NK-92 (cell line): ENCODE measurements at regions not wholly inside any gene's neighbourhood (a gene's known extent, or its start where the extent isn't known, plus 50 kb on each side); places are given as distances from the start of the nearest gene placed in this dataset.

Experiments used
- DNase-seq: peaks from one replicate; lab custom pipeline; 2025; ENCODE audit not compliant: unreplicated experiment; lab: John Stamatoyannopoulos, UW

DNA sequence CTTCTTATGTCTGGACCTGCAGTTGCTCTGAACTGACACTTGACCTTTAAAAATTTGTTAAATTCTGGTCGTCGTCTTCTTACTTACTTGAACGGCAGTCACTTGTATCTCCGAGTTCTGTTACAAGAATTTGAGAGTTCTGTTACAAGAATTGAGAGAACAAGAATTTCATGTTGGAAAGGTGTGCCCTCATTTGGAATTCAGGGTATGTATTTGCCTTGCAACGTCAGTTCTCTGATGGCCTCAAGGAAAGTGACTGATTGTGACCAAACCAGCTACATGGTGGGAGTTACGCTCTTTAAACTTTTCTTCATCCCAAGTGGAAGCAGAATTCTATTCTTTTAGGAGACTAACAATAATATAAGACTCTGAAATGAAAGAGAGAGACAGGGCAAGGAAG is 320.0 kb upstream of the TRIB2 start:
- DNase-seq: no peak

- DNase-seq: no peak
Observed at GRCh38 chr2:12397854-12398253, 318.9 kb upstream of the TRIB2 start.

DNA sequence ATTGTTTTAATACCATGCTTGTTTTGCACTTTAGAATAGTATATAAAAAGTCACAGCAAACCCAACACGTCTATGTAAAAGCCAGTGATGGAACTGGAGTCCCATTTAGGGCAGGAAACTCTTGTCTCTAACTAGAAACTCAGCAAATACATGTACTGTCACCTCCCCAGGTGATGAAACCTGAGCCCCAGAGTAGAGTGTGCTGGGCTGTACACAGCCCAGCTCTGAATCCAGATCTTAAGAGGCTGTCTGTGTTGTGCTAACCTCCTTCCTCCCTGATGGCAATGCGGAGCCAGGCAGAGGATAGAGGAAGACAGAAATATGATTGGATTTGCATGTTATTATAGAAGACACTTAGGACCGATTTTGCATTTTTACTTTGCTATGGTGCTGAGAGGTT is 317.5 kb upstream of the TRIB2 start:
- no peak for DNase-seq

GRCh38 chr2:12400543-12400942 is 316.2 kb upstream of the TRIB2 start:
- no peak for DNase-seq

DNA sequence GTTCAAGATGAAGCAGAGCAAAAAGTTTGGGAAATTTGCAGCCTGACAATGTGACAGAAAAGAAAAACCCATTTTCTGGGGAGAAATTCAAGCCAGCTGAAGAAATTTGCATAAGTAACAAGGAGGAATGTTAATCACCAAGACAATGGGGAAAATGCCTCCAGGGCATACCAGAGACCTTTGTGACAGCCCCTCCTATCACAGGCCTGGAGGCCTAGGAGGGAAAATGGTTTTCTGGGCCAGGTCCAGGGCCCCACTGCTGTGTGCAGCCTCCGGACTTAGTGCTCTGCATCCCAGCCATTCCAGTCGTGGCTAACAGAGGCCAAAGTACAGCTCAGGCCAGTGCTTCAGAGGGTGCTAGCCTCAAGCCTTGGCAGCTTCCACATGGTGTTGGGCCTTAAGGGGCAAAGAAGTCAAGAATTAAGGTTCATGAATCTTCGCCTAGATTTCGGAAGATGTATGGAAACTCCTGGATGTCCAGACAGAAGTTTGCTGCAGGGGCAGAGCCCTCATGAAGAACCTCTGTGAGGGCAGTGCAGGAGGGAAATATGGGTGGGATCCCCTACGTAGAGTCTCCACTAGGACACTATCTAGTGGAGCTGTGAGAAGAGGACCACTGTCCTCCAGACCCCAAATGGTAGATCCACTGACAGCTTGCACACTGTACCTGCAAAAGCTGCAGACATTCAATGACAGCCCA is 314.1 kb upstream of the TRIB2 start:
- DNase-seq: no peak

GRCh38 chr2:12404497-12404896 is 312.2 kb upstream of the TRIB2 start:
- no peak for DNase-seq

DNA sequence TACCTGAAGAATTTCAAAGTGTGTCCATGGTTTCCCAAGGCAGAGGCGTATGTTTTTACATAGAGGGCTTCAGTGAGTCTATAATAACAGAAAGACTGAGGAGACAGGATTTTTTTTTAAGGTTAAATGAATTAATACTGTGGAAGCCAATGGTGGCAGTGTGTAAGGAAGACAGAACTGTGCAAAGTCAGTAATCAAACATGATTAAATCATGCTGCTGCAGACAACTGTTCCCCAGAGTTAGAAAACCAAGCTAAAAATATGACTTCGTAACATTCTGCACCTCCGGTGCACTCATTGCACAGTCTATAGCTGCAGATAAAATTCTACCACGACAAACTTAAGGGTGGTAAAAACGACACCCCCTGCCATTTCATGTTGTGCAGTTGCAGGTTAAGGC is 309.6 kb upstream of the TRIB2 start:
- DNase-seq: no peak

- DNase-seq: no peak
Observed at GRCh38 chr2:12412898-12413305, 303.8 kb upstream of the TRIB2 start.

DNA sequence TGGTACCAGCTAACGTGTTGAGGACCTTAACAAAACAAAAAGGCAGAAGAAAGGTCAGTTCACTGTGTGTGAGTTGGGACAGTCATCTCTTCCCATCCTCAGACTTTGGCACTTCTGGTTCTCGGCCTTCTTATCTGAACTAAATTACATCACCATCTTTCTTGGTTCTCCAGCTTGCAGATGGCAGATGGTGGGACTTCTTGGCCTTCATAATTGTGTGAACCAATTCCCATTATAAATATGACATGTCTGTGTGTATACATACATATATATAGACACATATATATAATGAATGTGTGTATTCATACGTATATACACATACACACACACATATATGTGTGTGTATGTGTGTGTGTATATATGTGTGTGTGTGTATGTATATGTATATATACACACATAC is 301.2 kb upstream of the TRIB2 start:
- no peak for DNase-seq

DNA sequence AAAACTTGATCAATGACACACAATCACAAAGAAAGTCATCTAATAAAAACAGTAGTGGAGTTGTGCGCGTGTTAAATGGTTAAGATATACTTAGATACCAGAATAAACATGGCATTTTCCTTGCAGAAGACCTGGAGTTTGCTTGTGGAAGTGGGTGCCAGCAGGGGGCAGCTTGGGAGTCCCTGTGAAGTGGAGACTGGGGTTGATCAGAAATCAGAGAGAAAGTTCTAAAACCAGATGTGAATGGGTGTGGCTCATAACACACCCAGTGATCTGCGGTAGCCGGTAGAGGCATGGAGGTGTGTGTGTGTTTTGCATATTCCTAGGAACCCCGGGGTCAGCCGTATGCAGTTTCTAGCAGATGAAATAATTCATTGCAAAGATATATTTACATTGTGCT is 300.1 kb upstream of the TRIB2 start:
- no peak for DNase-seq

- DNase-seq: no peak
Observed at GRCh38 chr2:12417786-12418185, 298.9 kb upstream of the TRIB2 start.

- no peak for DNase-seq
Observed at GRCh38 chr2:12419803-12420202, 296.9 kb upstream of the TRIB2 start.

GRCh38 chr2:12421046-12421445 is 295.7 kb upstream of the TRIB2 start:
- no peak for DNase-seq

DNA sequence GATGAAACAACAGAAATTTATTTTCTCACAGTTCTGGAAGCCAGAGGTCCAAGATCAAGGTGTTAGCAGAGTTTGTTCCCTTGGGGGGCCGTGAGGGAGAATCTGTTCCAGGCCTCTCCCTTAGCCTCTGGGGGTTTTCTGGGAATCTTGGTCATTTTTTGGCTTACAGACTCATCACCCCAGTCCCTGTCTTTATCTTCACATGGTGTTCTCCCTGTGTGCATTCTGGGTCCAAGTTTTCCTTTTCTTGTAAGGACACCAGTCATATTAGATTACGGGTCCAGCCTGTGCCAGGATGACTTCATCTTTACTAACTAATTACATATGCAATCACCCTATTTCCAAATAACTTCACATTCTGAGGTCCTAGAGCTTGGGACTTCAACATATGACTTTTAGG is 292.5 kb upstream of the TRIB2 start:
- no peak for DNase-seq

- no peak for DNase-seq
Observed at GRCh38 chr2:12424809-12425208, 291.9 kb upstream of the TRIB2 start.

DNA sequence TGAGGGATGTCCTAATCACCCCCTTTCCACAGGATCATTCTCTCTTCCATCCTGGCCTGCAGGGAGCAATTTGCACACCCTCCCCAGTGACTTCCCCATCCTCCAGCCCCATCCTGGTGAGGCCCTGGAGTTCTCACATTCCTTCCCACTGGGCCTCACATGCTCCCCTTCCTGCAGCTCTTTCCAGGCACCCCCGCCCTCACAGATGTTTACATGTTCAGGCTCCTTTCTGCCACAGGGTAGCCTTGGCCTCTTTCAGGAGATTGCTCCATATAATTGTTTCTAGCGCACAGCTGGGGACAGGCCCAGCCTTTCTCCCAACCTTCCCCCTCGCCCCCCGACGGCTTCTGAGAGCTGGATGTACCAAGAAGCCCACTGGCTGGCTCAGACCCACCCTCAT is 288.4 kb upstream of the TRIB2 start:
- DNase-seq: no peak

DNA sequence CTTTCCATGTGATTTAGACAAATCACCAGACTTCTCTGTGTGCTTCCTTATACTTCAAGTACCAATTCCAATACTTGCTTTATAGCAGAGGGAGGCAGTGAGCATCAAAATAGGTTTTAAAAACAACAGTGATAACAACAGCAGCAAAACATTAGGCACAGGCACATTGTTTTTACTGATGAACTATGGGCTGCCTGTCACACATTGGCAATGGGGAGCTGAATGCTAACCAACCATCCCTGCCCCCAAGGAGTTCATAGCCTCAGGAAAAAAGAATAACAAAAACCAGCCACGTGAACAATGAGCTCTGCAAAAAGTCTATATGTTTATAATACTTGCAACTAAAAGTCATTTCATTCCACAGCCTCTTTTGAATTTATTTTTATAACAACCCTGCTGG is 287.9 kb upstream of the TRIB2 start:
- no peak for DNase-seq

- DNase-seq: no peak
Observed at GRCh38 chr2:12429779-12430406, 286.8 kb upstream of the TRIB2 start.

DNA sequence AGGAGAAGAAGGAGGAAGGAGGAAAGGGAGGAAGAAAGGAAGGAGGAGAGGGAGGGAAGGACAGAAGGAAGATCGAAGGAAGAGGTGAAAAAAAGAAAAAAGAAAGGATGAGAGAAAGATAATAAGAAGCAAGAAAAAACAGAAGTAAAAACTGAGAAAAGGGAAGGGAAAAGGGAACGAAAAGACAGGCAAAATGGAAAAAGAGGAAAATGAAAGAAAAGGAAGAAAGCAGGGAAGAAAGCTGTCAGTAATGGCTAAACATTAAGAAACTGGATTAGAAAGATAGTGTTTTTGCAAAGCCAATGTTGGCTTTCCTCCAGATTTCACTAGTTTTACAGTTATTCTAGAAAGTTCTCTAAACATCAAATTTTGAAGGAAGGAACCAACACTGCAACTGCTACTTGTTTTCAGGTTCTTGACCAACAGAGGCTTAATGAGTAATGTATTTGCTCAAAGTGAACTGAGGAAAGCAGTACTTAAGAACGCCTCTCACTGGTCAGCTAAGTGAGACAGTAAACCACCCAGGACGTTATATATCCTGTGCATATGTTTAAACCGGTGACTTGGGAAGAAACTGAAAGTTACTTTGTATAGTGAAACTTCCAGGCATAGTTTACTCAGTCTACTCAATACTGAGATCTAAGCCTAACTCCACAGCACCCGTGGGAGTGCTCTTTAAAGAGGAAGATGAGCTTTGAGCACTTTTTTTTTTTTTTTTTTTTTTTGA is 286.2 kb upstream of the TRIB2 start:
- no peak for DNase-seq

DNA sequence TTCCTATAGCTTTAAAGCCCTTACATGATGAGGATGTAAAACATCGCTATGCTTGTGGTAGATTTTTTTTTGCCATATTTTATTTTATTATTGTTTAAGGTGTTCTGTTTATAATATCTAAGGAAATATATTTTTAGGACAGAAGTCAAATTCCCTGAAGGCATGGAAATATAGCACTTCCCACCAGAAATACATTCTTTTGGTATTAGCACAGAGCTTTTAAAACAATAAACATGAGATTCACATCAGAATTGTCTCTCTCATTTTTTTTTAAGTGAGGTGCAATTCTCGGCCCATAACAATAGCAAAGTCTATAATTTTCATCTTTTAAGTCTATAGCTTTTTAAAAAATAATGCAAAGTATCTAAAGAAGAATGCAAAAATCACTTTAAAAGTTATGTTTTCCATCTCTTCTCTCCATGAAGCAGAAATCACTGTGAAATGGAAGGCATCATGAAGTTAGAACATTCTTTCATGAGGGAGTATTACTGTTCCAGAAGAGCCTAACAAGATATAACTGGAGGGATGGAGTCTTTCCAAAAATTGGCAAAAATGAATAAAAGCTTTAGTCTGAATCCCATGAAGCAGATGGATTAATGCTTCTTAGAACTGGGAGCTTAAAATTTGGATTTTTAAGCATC is 283.6 kb upstream of the TRIB2 start:
- no peak for DNase-seq

- no peak for DNase-seq
Observed at GRCh38 chr2:12433626-12433990, 283.1 kb upstream of the TRIB2 start.

DNA sequence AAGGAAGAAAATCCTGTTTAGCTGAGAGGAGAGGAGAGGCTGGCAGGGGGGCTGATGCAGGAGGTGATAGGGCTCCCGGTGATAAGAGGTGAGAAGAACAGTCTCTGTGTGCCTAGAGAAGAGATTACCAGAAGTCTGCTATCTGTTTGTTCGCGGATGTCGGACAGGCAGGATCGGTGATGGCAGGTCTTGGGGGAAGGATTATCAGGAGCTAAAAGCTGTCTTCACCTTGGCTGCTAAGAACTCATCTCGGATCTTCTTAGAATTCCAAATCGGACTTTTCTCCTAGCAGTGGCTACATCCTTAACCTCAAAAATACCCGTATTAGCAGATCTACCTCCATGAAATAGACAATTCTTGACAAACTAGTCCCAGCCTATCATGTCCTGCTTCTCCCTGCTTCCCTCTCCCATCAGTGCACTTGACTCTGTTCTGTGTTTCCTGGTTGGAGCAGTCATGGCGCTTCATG is 282.1 kb upstream of the TRIB2 start:
- DNase-seq: no peak
